Ectodermal cell (in vitro differentiated cells): ENCODE measurements at regions not wholly inside any gene's neighbourhood (a gene's known extent, or its start where the extent isn't known, plus 50 kb on each side); places are given as distances from the start of the nearest gene placed in this dataset.

Experiments
- H3K27ac ChIP-seq: 2 replicates; pipeline ENCODE4 v1.7.0; 2013; ENCODE audit warnings: mild to moderate bottlenecking, low read depth, low read length; ENCODE audit not compliant: insufficient read depth, poor library complexity, severe bottlenecking
- H3K27me3 ChIP-seq: 2 replicates; pipeline ENCODE4 v1.7.0; 2013; ENCODE audit warnings: mild to moderate bottlenecking, low read length; ENCODE audit not compliant: insufficient read depth, control insufficient read depth, poor library complexity, severe bottlenecking
- H3K36me3 ChIP-seq: one replicate; pipeline ENCODE4 v1.7.0; 2013; ENCODE audit warnings: low read length; ENCODE audit not compliant: control insufficient read depth, insufficient read depth
- H3K4me1 ChIP-seq: one replicate; pipeline ENCODE4 v1.7.0; 2013; ENCODE audit warnings: low read length; ENCODE audit not compliant: control insufficient read depth, insufficient read depth
- H3K4me3 ChIP-seq: 2 replicates; pipeline ENCODE4 v1.7.0; 2013; ENCODE audit warnings: low read depth, low read length, control low read depth; ENCODE audit not compliant: insufficient read depth
- H3K9me3 ChIP-seq: 2 replicates; pipeline ENCODE4 v1.7.0; 2013; ENCODE audit warnings: mild to moderate bottlenecking, low read length, moderate library complexity; ENCODE audit not compliant: control insufficient read depth
- WGBS, 2 experiments: methylation state at CpG; one replicate each; pipeline ENCODE4 v1.1.7; 2013; ENCODE audit warnings: missing lambda C conversion rate in 2 of 2; 5-methylcytosine and 5-hydroxymethylcytosine counted together

DNA sequence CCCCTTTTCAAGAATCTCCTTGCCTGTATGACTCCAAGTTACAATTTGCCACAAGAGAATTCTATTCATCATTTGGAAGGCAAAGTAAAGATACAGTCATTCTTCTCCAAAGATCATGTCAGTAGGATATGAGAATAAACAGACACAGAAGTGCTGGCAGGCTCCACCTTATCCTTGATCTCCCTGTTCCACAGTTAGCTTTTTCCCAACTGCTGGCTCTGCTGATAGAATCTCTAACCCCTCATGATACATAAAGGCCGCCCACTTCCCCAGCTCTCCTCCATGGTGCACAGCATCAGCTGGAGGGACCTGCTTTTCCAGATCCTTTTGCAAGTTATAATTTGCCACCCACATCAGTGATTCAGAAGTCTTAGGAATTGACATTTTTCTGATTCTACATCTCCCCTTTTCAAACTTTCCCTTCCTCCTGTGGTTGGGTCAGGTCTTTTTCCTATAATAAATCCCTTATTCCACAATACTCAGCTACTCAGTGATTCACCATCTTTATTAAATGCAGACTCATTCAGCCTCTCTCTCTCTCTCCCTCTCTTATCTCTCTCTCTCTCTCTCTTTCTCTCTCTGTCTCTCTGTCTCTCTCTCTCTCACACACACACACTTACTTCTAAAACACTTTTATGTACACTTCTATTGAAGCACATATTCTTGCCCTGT lies 465.4 kb downstream of the GBE1 start:
- no peaks in the 10 kb centered on the region for H3K9me3 ChIP-seq
- H3K36me3 ChIP-seq = no peaks in the 10 kb centered on the region
- WGBS, 2 experiments = 89 to 91% methylated on average over 1 of the region's 1 CpG
- no peak overlapping the region for H3K4me3 ChIP-seq
- H3K27ac ChIP-seq = no peak overlapping the region
- no peaks in the 10 kb centered on the region for H3K27me3 ChIP-seq
- H3K4me1 ChIP-seq = no peaks in the 10 kb centered on the region

DNA sequence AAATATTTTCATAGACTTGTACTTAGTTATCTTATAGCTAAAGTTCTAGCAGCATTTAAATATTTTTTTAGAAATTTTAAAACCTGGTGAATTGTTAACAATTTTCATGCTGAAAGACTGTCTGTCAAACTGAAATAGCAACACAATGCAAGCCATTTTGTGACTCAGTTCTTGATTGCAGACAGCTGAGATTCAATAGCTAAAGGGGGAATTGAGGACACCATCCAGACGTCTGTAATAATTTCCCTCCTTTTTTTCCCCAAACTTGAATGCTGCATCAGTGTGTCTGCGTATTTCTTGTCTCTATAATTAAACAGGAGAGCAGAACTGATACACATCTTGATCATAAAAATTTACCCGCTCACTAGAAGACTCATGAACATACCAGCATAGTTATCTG lies 468.3 kb downstream of the GBE1 start:
- H3K27ac ChIP-seq = no peak overlapping the region
- WGBS, 2 experiments = 91 to 95% methylated on average over 3 of the region's 3 CpGs
- no peaks in the 10 kb centered on the region for H3K36me3 ChIP-seq
- H3K4me3 ChIP-seq = no peak overlapping the region
- H3K9me3 ChIP-seq = no peaks in the 10 kb centered on the region
- H3K4me1 ChIP-seq = no peaks in the 10 kb centered on the region
- H3K27me3 ChIP-seq = no peaks in the 10 kb centered on the region

DNA sequence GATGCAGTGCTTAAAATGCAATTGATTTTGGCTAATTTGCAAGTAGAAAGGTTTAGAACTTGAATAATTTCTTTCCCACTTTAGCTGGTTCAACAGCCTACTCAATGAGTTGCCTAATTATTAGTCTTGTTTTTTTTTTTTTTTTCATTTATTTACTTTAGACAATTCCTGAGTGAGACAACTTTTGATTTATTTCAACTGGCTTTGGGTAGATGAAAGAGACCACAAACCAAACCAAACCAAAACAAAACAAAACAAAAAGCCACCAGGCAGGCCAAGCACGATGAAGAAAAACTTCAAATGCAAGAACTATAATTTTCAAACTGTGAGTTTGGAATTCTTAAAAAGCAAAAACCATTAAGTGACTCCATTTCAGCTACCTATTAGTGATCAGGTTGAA lies 469.9 kb downstream of the GBE1 start:
- H3K27ac ChIP-seq = no peak overlapping the region
- 88% methylated on average over 1 of the region's 1 CpG; no CpG with 5 or more reads in 1 of the 2 experiments for WGBS, 2 experiments

DNA sequence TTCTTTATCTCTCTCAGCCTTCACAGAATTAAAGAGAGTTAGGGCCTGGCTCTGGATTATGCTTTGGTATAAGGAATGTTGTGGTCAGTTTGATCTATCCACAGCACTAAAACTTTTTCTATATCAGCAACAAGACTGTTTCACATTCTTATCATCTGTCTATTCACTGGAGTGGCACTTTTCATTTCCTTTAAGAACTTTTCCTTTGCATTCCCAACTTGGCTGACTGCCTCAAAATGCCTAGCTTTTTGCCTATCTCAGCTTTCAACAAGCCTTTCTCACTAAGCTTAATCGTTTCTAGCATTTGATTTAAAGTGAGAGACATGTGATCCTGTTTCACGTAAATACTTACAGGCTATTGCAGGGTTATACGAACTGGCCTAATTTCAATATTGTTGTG lies 471.8 kb downstream of the GBE1 start:
- H3K4me3 ChIP-seq = no peak overlapping the region
- H3K27ac ChIP-seq = no peak overlapping the region
- no peaks in the 10 kb centered on the region for H3K36me3 ChIP-seq
- 94% methylated on average over 3 of the region's 3 CpGs for WGBS, 2 experiments
- H3K9me3 ChIP-seq = no peaks in the 10 kb centered on the region
- no peaks in the 10 kb centered on the region for H3K4me1 ChIP-seq
- H3K27me3 ChIP-seq = no peaks in the 10 kb centered on the region

More for the DNA sequence above, 469.9 kb downstream of the GBE1 start:
- Histone ChIP-seq H3K27me3 (no peaks in the 10 kb centered on the region), H3K36me3 (no peaks in the 10 kb centered on the region), H3K4me3 (no peak overlapping the region), H3K4me1 (no peaks in the 10 kb centered on the region), H3K9me3 (no peaks in the 10 kb centered on the region)

DNA sequence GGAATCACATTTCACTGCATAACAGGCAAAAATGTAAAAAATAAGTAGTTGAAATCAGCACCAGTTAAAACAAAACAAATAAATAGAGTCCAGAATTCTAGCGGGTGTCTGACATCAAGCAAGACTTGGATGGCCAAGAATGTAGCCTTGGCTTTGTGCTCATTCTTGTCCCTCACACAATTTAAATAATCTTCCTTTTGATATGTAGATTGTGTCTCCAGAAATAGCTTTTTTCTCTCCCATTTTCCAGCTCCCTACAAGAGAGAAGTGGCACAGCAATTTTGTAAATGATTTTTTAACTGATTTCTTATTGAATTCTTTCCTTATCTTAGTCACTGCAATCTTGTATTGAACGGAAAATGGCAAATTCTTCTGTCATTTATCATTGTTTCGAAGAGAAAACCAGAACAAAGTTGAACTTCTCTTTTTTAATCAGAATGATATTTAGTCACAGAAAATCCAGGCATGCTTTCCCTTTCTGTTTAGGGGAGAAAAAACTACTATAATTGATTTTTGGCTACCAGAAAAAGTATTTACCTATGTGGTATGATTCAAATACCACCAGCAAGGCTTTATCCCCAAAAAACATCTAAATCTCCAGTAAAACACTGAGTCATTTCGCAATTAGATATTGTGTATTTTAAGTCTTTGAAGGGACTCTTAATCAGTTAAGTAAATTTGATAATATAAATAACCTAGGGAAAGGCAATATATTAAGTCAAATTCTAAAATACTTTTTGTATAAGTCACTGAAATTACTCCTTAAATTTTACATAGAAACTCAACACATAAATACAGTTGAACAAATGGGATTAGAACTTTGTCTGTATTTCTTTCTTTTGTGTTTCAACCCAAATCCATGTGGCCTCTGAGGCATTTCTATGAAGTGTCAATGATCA lies 481.7 kb downstream of the GBE1 start:
- H3K27ac ChIP-seq = no peak overlapping the region
- H3K4me3 ChIP-seq = no peak overlapping the region
- H3K36me3 ChIP-seq = no peaks in the 10 kb centered on the region
- no peaks in the 10 kb centered on the region for H3K9me3 ChIP-seq
- no peaks in the 10 kb centered on the region for H3K4me1 ChIP-seq
- no peaks in the 10 kb centered on the region for H3K27me3 ChIP-seq
- 80 to 82% methylated on average over 3 of the region's 4 CpGs for WGBS, 2 experiments

DNA sequence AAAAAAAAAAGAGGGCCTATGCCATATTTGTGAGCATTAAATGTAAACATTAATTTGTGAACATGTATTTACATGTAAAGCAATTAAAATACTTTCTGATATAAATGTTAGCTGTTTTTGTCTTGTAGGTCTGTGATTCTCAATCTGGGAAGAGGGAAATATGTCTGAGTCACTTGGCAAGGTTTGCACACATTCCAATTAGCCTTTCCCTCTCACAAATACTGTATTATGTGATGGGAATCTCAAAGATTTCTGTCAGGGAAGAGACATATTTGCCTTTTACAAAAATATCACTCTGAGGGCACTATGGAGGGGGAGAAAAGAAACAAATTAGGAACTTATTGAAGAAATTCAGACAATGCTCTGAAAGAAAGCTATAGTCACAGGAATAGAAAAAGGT lies 483.6 kb downstream of the GBE1 start:
- H3K9me3 ChIP-seq = no peaks in the 10 kb centered on the region
- H3K36me3 ChIP-seq = no peaks in the 10 kb centered on the region
- no peak overlapping the region for H3K4me3 ChIP-seq
- H3K27ac ChIP-seq = no peak overlapping the region
- H3K27me3 ChIP-seq = no peaks in the 10 kb centered on the region
- H3K4me1 ChIP-seq = no peaks in the 10 kb centered on the region

DNA sequence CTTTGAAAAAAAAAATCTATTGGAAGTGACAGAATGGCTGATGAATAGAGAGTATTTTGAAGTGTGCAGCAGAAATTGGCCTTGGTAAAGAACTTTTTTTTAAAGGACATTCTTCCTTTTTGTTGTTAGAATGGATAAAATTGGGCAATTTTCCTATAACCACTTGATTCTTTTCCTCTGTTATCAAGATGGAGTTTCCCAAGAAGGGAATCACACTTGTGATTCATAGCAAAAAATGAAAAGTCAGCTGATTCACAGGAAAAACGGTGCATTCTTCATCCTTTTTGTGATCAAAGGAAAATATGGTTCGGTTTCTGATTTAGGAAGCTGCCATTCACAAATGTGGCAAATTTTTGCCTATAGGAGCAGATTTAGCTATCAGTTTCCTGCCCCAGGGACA lies 486.8 kb downstream of the GBE1 start:
- no peak overlapping the region for H3K27ac ChIP-seq
- no peaks in the 10 kb centered on the region for H3K9me3 ChIP-seq
- H3K27me3 ChIP-seq = no peaks in the 10 kb centered on the region
- no peaks in the 10 kb centered on the region for H3K4me1 ChIP-seq
- WGBS, 2 experiments = 91 to 94% methylated on average over 2 of the region's 2 CpGs
- no peak overlapping the region for H3K4me3 ChIP-seq
- no peaks in the 10 kb centered on the region for H3K36me3 ChIP-seq

DNA sequence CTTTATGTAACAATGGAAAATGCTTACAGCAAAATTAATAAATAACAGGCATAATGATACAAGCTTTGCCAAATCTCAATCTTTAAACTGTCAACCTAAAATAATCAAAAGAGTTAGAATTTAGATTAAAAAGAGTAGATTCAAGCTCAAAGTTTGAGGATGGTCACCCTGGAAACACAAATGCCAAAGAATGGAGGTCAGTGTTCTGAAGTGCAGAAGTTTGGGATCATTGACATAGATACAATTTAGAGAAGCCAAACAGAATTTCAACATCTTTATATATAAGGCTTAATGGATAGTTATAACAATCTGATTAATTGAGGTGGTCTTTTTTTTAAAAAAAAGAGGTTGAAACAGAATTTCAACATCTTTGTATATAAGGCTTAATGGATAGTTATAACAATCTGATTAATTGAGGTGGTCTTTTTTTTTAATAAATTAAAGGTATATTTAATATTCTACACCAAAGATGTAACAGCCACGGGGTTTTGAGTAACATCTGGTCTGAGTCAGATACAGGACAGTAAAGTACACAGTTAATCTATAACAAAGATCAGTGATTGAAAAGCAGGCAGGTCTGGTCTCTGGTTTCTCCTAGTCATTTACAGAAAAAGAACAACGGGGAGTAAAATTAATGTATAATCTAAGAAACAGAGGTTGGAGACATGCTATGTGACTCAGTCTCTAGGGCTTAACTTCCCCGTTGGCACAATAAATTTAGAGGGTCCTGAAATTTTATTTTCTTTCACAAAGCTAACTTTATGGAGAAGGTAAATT lies 490.7 kb downstream of the GBE1 start:
- Histone ChIP-seq H3K4me3 (no peak overlapping the region), H3K27me3 (no peaks in the 10 kb centered on the region), H3K27ac (no peak overlapping the region), H3K36me3 (no peaks in the 10 kb centered on the region), H3K9me3 (no peaks in the 10 kb centered on the region), H3K4me1 (no peaks in the 10 kb centered on the region)
- 90 to 95% methylated on average over 2 to 3 of the region's 3 CpGs for WGBS, 2 experiments

DNA sequence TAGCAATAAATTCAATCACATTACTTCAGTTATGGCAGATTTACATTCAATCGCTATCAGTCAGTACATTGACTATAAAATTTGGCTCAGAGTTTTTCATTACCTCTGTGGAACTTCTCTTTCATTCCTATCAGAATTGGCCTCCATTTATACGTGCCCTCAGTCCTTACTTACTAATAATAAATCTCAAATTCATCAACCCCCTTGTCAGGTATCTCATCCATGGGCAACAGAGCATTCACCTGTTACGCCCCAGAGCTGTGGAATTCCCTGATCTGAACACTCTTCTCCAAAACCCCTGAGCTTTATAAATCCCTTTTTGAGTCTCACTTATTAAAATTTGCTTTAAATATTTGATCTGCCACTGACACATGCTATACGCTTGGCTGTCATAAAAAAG lies 492.9 kb downstream of the GBE1 start:
- WGBS, 2 experiments = 91 to 93% methylated on average over 4 of the region's 4 CpGs
- H3K9me3 ChIP-seq = no peaks in the 10 kb centered on the region
- H3K4me1 ChIP-seq = no peaks in the 10 kb centered on the region
- no peaks in the 10 kb centered on the region for H3K36me3 ChIP-seq
- H3K4me3 ChIP-seq = no peak overlapping the region
- H3K27ac ChIP-seq = no peak overlapping the region
- no peaks in the 10 kb centered on the region for H3K27me3 ChIP-seq

DNA sequence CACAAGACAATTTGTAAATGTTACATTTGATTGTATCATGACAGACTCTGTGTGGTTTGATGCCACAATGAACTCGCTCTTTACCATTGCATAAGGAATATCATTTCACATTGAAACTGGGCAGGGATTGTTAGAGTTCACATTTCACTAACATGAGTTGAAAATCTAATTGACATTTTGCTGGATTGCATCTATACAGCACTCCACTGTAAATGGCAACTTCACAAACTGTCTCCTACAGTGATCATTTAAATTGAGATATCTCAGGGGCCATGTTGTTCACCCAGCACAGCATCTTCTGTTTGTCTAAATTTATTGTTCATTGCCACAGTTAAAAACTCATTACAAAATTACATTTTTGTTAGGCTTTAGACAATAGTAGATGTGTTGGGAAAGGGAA lies 499.4 kb downstream of the GBE1 start:
- H3K27ac ChIP-seq = no peak overlapping the region
- no peaks in the 10 kb centered on the region for H3K27me3 ChIP-seq
- no peak overlapping the region for H3K4me3 ChIP-seq
- no peaks in the 10 kb centered on the region for H3K36me3 ChIP-seq
- no peaks in the 10 kb centered on the region for H3K4me1 ChIP-seq
- H3K9me3 ChIP-seq = no peaks in the 10 kb centered on the region
- WGBS, 2 experiments = 80 to 93% methylated on average over 1 of the region's 1 CpG
